ENCODE measurements at regions not wholly inside any gene's neighbourhood (a gene's known extent, or its start where the extent isn't known, plus 50 kb on each side); places are given as distances from the start of the nearest gene placed in this dataset.
"Not testable (repeated sequence)": the region's sequence is repeated elsewhere in the genome, so short reads cannot be mapped to it uniquely, and the experiment has no call there.

DNA sequence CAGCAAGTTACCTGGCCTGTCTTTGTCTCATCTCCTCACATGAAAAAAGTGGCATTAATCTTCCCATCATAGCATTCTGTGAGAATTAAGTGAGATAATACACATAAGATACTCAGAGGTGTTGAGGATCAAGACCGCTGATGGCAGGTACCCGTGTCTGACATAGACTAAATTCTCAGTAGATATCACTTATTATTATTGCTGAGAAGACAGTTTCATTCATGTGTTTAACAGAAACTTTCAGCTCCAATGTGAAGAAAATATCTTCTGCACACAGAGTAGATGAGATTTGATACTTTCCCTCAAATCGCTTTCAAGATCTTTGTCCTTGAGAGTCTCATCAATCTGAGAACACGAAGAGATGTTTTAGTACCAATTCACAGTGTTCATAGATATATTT lies 809.4 kb downstream of the TSN start:
- H3K27ac Mint-ChIP-seq, result no peak overlapping the region
- 86% methylated on average over 4 of the region's 4 CpGs for WGBS (ENCODE audit: insufficient coverage)
- no peaks in the 10 kb centered on the region for H3K36me3 Mint-ChIP-seq
- no peaks in the 10 kb centered on the region for H3K4me1 Mint-ChIP-seq
- H3K27me3 ChIP-seq (ENCODE audit: control insufficient read depth, insufficient read depth, low read length), result no peaks in the 10 kb centered on the region
- H3K27ac ChIP-seq (ENCODE audit: low read length), result no peak overlapping the region
- TF ChIP-seq CTCF (IDR thresholded peaks at IDR 0.05), result no peak
- intact Hi-C loops (cut with micrococcal nuclease), result no loop called here
- ATAC-seq (no peak), DNase-seq (no peak)
- no peaks in the 10 kb centered on the region for H3K4me1 ChIP-seq (ENCODE audit: control insufficient read depth, insufficient read depth, low read length)
- H3K36me3 ChIP-seq (ENCODE audit: control insufficient read depth, insufficient read depth, low read length), result no peaks in the 10 kb centered on the region
- H3K4me3 Mint-ChIP-seq, result no peak overlapping the region
- H3K9me3 ChIP-seq (ENCODE audit: control insufficient read depth, insufficient read depth, low read length), result no peaks in the 10 kb centered on the region
- H3K4me3 ChIP-seq (ENCODE audit: low read length), result no peak overlapping the region
- no peaks in the 10 kb centered on the region for H3K27me3 Mint-ChIP-seq (ENCODE audit: low read depth in 2 of 2)
- peaks cover 0 to 2% of the 10 kb centered on the region in 2 donors for H3K9me3 Mint-ChIP-seq

DNA sequence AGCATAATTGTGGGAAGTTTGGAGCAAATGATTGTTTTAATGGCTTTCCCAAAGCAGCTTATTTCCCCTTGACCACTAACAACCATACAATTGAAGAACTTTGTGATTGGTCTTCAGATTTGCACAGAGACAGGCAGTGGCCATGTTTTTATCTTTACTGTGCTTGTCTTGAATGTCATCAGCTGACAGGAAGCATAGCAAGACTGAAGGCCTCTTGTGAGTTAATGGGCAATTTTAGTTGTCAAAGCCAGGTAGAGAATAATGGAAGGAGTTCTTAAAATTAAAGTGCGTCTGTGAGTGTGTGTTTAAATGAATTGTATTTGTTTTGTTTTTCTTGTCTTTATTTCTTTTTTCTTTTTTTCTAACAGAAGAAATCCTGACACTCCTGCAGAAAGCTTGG lies 809.9 kb downstream of the TSN start:
- ATAC-seq, result no peak
- WGBS (ENCODE audit: insufficient coverage), result no CpG with 5 or more reads among the region's 1 CpG
- intact Hi-C loops (cut with micrococcal nuclease), result no loop called here

GRCh38 chr2:122570641-122571040 lies 815.2 kb downstream of the TSN start:
- ATAC-seq (no peak), DNase-seq (no peak)
- Mint-ChIP-seq H3K4me1 (no peaks in the 10 kb centered on the region), H3K9me3 (peaks cover 2 to 9% of the 10 kb centered on the region in 2 donors), H3K36me3 (peaks cover 6% of the 10 kb centered on the region), H3K4me3 (no peak overlapping the region), H3K27me3 (ENCODE audit: low read depth in 2 of 2) (no peaks in the 10 kb centered on the region), H3K27ac (no peak overlapping the region)
- no peaks in the 10 kb centered on the region for H3K4me1 ChIP-seq (ENCODE audit: control insufficient read depth, insufficient read depth, low read length)
- 93% methylated on average over 15 of the region's 15 CpGs for WGBS (ENCODE audit: insufficient coverage)
- no peak for TF ChIP-seq CTCF (IDR thresholded peaks at IDR 0.05)
- H3K27ac ChIP-seq (ENCODE audit: low read length), result no peak overlapping the region
- H3K4me3 ChIP-seq (ENCODE audit: low read length), result no peak overlapping the region
- intact Hi-C loops (cut with micrococcal nuclease), result no loop called here
- no peaks in the 10 kb centered on the region for H3K27me3 ChIP-seq (ENCODE audit: control insufficient read depth, insufficient read depth, low read length)
- peaks cover 10% of the 10 kb centered on the region for H3K9me3 ChIP-seq (ENCODE audit: control insufficient read depth, insufficient read depth, low read length)
- no peaks in the 10 kb centered on the region for H3K36me3 ChIP-seq (ENCODE audit: control insufficient read depth, insufficient read depth, low read length)

More for the DNA sequence above, 809.9 kb downstream of the TSN start:
- H3K27ac ChIP-seq (ENCODE audit: low read length), result no peak overlapping the region
- Mint-ChIP-seq H3K36me3 (no peaks in the 10 kb centered on the region), H3K9me3 (peaks cover 0 to 2% of the 10 kb centered on the region in 2 donors), H3K27me3 (ENCODE audit: low read depth in 2 of 2) (no peaks in the 10 kb centered on the region), H3K4me1 (no peaks in the 10 kb centered on the region), H3K27ac (no peak overlapping the region), H3K4me3 (no peak overlapping the region)
- peaks cover 4% of the 10 kb centered on the region for H3K9me3 ChIP-seq (ENCODE audit: control insufficient read depth, insufficient read depth, low read length)
- no peaks in the 10 kb centered on the region for H3K36me3 ChIP-seq (ENCODE audit: control insufficient read depth, insufficient read depth, low read length)
- no peaks in the 10 kb centered on the region for H3K4me1 ChIP-seq (ENCODE audit: control insufficient read depth, insufficient read depth, low read length)
- H3K4me3 ChIP-seq (ENCODE audit: low read length), result no peak overlapping the region
- no peak for TF ChIP-seq CTCF (IDR thresholded peaks at IDR 0.05)
- DNase-seq, result no peak
- no peaks in the 10 kb centered on the region for H3K27me3 ChIP-seq (ENCODE audit: control insufficient read depth, insufficient read depth, low read length)

DNA sequence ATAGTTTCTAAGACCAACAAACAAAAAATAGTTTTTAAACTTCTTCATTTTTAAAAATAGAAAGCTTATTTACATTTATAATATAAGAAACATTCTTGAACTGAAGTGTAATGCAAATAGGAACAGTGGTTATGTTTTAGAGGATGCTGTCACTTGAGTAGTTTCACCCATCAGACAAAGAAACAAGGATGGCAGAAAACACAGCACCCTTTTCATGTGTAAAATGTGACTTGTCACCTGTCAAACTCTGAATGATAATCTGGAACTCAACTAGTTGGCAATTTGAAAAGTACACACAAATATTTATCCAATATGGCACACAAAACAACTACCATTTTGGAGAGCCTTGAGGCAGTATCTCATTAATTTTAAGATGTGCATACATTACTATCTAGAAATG lies 816.0 kb downstream of the TSN start:
- H3K27ac ChIP-seq (ENCODE audit: low read length); DNase-seq; H3K27me3 ChIP-seq (ENCODE audit: control insufficient read depth, insufficient read depth, low read length); H3K27ac Mint-ChIP-seq; H3K36me3 Mint-ChIP-seq; H3K4me3 Mint-ChIP-seq; H3K4me3 ChIP-seq (ENCODE audit: low read length); H3K27me3 Mint-ChIP-seq (ENCODE audit: low read depth in 2 of 2); ATAC-seq; H3K36me3 ChIP-seq (ENCODE audit: control insufficient read depth, insufficient read depth, low read length); H3K4me1 Mint-ChIP-seq; intact Hi-C loops (cut with micrococcal nuclease); H3K9me3 Mint-ChIP-seq; H3K4me1 ChIP-seq (ENCODE audit: control insufficient read depth, insufficient read depth, low read length): not testable (repeated sequence)
- peaks cover 10% of the 10 kb centered on the region for H3K9me3 ChIP-seq (ENCODE audit: control insufficient read depth, insufficient read depth, low read length)

Measured in natural killer cell (primary cell).